ENCODE measurements at regions not wholly inside any gene's neighbourhood (a gene's known extent, or its start where the extent isn't known, plus 50 kb on each side); places are given as distances from the start of the nearest gene placed in this dataset.

- TF ChIP-seq MAX (IDR thresholded peaks at IDR 0.05), result no peak
- no peak for TF ChIP-seq SP2 (IDR thresholded peaks at IDR 0.05; ENCODE audit: low read length)
- no peak for TF ChIP-seq RXRA (IDR thresholded peaks at IDR 0.05; ENCODE audit: insufficient read depth, low read depth, low read length)
- TF ChIP-seq TBP (IDR thresholded peaks at IDR 0.05; ENCODE audit: low read depth, low read length), result no peak
- TF ChIP-seq CHD1 (IDR thresholded peaks at IDR 0.05; ENCODE audit: low read depth, low read length), result no peak
- no peak for TF ChIP-seq RBBP5 (IDR thresholded peaks at IDR 0.05; ENCODE audit: borderline replicate concordance, low read depth, low read length)
Measured at GRCh38 chr4:34850421-34850820, 1393.9 kb downstream of the ARAP2 start (continued).
